ENCODE measurements at regions not wholly inside any gene's neighbourhood (a gene's known extent, or its start where the extent isn't known, plus 50 kb on each side); places are given as distances from the start of the nearest gene placed in this dataset.

- TF ChIP-seq CTCF (IDR thresholded peaks at IDR 0.05; ENCODE audit: insufficient read depth, low read depth, low read length), result no peak
- no peak for DNase-seq (ENCODE audit: low read depth)
These were observed 528.6 kb upstream of the PTPRD start for GRCh38 chr9:11141357-11141756.

GRCh38 chr9:11142965-11143738, 530.4 kb upstream of the PTPRD start:
- DNase-seq (ENCODE audit: low read depth), result no peak
- H3K4me3 ChIP-seq (ENCODE audit: low read depth, low read length), result no peak overlapping the region
- no peak for TF ChIP-seq CTCF (IDR thresholded peaks at IDR 0.05; ENCODE audit: insufficient read depth, low read depth, low read length)

More at GRCh38 chr9:11141357-11141756, 528.6 kb upstream of the PTPRD start:
- H3K4me3 ChIP-seq (ENCODE audit: low read depth, low read length), result no peak overlapping the region

- no peak for DNase-seq (ENCODE audit: low read depth)
- no peak for TF ChIP-seq CTCF (IDR thresholded peaks at IDR 0.05; ENCODE audit: insufficient read depth, low read depth, low read length)
- no peak overlapping the region for H3K4me3 ChIP-seq (ENCODE audit: low read depth, low read length)
These were observed 531.9 kb upstream of the PTPRD start for GRCh38 chr9:11144746-11145145.

- no peak for DNase-seq (ENCODE audit: low read depth)
- TF ChIP-seq CTCF (IDR thresholded peaks at IDR 0.05; ENCODE audit: insufficient read depth, low read depth, low read length), result no peak
- H3K4me3 ChIP-seq (ENCODE audit: low read depth, low read length), result no peak overlapping the region
These were observed 535.4 kb upstream of the PTPRD start for GRCh38 chr9:11148189-11148588.

- no peak for DNase-seq (ENCODE audit: low read depth)
- no peak overlapping the region for H3K4me3 ChIP-seq (ENCODE audit: low read depth, low read length)
- no peak for TF ChIP-seq CTCF (IDR thresholded peaks at IDR 0.05; ENCODE audit: insufficient read depth, low read depth, low read length)
These were observed 536.3 kb upstream of the PTPRD start for GRCh38 chr9:11149065-11149464.

- no peak overlapping the region for H3K4me3 ChIP-seq (ENCODE audit: low read depth, low read length)
- no peak for TF ChIP-seq CTCF (IDR thresholded peaks at IDR 0.05; ENCODE audit: insufficient read depth, low read depth, low read length)
- no peak for DNase-seq (ENCODE audit: low read depth)
These were observed 545.3 kb upstream of the PTPRD start for GRCh38 chr9:11158063-11158462.

GRCh38 chr9:11158676-11159075, 545.9 kb upstream of the PTPRD start:
- TF ChIP-seq CTCF (IDR thresholded peaks at IDR 0.05; ENCODE audit: insufficient read depth, low read depth, low read length), result no peak
- no peak for DNase-seq (ENCODE audit: low read depth)
- no peak overlapping the region for H3K4me3 ChIP-seq (ENCODE audit: low read depth, low read length)
